ENCODE measurements at regions not wholly inside any gene's neighbourhood (a gene's known extent, or its start where the extent isn't known, plus 50 kb on each side); places are given as distances from the start of the nearest gene placed in this dataset.
"Not testable (repeated sequence)": the region's sequence is repeated elsewhere in the genome, so short reads cannot be mapped to it uniquely, and the experiment has no call there.

DNA sequence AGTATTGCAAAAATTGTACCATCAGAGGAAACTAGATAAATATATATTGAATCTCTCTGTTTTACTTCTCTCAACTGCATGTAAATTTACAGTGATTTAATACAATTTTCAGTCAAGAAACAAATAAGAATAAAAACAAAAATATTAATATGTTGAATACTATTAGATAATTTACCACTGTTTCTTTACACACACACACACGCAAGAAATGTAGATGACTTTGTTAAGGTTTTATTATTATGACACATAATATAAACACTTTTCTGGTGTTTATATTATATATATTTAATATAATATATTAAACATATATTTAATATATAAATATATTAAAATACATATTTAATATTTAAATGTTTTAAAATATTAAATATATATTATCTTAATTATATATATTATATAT lies 814.3 kb upstream of the CDH10 start:
- no peak for DNase-seq (ENCODE audit: insufficient read length, low spot score)
- no peak for FAIRE-seq

DNA sequence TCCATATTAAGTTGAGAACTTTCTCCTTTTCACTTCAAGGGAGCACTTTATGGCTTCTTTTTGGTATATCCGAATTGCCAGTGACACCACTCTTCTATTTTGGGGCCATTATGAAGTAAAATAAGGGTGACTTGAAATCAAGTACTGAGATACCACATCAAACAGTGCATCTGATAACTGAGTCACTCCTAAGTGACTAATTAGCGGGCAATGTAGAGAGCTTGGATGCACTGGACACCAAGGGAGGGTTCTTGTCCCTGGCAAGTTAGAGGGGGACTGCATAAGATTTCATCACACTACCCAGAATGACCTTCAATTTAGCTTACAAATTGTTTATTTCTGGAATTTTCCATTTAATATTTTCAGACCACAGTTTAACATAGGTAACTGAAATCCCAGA lies 813.9 kb upstream of the CDH10 start:
- DNase-seq (ENCODE audit: insufficient read length, low spot score): no peak
- FAIRE-seq: no peak

DNA sequence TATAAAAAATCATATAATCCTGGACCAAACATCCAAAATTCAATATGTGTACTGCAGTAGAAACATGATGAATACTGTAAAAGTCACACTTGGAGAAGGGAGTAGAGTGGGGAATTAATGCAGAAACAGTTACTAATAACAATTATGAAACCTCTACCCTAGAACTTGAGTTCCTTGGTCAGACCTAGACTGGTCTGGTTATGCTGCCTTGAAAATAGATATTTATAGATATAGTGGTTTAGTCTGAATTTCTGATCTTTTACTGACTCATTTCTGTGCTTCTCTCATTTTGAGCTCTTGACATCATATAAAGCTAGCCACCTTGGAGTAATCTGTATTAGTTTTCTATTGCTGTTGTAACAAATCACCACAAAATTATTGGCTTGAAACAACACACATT lies 808.7 kb upstream of the CDH10 start:
- no peak for DNase-seq (ENCODE audit: insufficient read length, low spot score)
- no peak for FAIRE-seq

DNA sequence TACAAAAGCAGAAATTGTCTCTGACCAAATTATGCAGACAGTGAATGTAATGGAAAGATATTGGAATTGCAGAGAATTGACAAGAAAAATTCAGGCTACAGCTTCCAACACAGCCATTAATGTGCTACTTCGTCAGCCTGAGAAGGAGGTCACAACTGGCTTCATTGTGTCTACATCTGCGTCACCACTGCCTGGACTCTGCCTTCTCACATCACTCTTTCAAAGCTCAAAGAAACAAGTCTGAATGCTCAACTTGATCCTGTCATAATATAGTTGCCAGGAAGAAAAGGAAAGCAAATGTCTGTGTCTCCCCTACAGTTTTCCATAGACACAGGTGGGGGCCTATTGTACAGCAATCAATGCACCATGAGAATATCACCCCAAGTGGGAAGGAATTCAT lies 806.5 kb upstream of the CDH10 start:
- DNase-seq (ENCODE audit: insufficient read length, low spot score) (no peak), FAIRE-seq (no peak)

DNA sequence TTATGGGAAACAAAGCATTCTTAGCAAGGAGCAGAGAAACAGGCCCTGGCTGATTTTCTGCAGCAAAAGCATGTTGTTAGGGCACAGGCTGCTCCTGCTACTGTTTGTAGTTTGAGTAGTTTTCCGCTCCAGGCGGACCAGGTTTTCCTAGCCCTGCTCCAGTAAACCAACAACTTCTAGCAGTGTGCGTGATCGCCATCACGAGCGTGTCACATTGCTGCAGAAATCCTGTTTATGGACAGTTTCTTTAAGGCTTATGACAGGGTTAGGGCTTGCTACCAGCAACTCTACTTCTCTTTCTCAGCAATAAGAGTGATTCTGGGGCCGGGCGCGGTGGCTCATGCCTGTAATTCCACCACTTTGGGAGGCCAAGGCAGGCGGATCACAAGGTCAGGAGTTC lies 803.9 kb upstream of the CDH10 start:
- FAIRE-seq (no peak), DNase-seq (ENCODE audit: insufficient read length, low spot score) (no peak)

DNA sequence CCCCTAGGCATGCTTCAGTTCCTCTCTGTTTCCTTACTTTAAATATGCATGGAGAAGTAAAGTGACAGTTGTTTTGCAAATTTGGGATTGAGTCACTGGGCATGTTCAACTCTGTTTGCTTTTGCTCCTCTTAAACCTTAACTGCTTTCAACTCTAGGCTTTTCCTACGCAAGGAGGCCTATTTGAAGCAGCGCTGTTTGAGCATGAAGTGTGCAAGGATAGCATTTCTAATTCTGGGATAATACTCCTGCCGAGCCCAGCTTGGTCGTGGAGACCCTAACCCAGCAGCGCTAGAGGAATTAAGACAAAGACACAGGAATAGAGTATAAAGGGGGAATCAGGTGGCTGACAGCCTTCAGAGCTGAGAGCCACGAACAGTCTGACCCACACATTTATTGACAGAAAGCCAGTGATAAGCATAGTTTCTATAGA lies 803.4 kb upstream of the CDH10 start:
- DNase-seq (ENCODE audit: insufficient read length, low spot score) (no peak), FAIRE-seq (no peak)

DNA sequence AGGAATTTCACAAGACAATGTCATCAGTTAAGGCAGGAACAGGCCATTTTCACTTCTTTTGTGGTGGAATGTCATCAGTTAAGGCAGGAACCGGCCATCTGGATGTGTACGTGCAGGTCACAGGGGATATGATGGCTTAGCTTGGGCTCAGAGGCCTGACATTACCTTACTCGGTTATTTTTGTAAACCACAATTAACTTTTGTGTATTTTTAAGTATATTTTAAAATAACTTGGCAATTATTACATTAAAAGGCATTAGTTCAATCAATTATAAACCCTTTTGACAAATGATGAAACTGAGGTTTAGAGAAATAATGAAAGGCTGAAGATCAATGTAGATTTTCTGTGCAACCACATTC lies 801.3 kb upstream of the CDH10 start:
- DNase-seq (ENCODE audit: insufficient read length, low spot score); FAIRE-seq: not testable (repeated sequence)

DNA sequence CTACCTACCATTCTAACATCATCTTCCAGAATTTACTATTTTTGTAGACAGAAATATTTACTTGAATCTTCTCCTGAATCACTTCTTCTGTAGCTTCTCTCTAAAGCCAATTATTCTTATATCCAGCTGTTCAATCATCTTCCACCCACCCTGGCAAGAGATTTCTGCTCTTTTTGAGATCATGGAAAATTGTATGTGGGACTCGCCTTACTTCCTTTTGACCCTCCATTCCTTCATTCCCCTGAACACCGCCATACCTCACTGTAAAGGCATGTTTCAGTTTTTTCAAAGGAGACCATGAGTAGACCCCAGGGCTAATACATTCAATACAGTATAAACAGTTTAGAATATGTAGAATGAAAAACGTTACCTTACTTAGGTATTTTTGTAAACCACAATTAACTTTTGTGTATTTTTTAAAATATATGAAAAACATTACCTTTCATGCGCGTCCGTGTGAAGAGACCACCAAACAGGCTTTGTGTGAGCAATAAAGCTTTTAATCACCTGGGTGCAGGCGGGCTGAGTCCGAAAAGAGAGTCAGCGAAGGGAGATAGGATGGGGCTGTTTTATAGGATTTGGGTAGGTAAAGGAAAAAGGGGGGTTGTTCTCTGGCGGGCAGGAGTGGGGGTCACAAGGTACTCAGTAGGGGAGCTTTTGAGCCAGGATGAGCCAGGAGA lies 800.7 kb upstream of the CDH10 start:
- not testable (repeated sequence) for DNase-seq (ENCODE audit: insufficient read length, low spot score); FAIRE-seq

DNA sequence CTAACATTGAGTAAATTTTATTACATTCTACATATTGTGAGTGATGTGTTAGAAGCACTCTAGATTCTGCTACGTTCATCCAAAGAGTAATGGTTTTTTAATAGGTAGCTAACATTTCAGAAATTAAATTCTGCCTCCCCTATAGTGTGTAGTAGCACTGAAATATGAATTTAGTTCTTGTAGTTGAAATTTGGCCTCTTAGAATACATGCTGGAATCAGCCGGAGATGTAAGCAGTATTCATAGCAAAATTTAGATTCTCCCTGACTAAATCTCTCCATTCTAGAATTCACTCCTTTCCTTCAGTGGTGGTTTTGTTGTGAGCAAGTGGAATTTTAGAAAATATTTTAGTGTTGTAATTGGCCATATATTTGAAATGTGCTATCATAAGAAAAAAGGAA lies 799.9 kb upstream of the CDH10 start:
- DNase-seq (ENCODE audit: insufficient read length, low spot score) (no peak), FAIRE-seq (no peak)

DNA sequence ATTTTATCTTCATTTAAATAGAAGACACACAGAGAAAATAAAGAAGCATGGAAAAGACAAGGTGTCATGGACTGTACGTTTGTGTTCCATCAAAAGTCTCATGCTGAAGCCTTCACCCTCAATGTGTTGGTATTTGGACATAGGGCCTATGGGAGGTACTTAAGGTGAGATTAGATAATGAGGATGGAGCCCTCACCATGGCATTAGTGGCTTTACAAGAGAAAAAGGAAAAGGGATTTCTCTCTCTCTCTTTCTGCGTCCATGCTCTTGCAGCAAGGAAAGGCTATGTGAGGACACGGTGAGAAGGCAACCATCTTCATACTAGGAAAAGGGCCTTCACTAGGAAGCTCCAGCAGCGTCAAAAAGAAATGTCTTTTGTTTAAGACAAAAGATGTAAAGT lies 797.0 kb upstream of the CDH10 start:
- no peak for FAIRE-seq
- no peak for DNase-seq (ENCODE audit: insufficient read length, low spot score)

DNA sequence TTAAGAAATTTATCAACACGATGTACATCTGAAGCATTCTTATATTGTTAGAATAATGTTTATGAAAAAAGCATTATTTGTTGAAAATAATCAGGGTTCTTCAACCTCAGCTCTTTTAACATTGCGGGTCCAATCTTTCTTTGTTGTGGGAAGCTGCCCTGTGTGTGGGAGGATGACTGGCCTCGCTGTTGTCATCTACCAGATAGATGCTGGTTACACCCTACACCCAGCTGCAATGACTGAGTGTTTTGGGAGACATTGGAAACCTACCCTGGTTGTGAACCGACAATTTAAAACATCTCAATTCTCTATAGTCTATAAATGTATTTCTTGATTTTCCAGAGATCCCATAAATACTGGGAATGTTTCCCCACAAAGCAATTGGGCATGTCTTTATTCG lies 794.2 kb upstream of the CDH10 start:
- DNase-seq (ENCODE audit: insufficient read length, low spot score) (no peak), FAIRE-seq (no peak)

DNA sequence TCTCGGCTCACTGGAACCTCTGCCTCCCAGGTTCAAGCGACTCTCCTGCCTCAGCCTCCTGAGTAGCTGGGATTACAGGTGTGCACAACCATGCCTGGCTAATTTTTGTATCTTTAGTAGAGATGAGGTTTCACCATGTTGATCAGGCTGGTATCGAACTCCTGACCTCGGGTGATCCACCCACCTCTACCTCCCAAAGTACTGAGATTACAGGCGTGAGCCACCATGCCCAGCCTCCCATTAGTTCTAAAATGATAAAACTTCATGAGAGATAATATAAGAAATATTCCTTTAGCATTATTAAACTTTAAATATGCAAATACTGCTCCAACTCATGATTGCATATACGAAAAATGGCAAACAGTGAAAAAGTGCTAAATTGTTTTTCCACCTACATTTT lies 793.6 kb upstream of the CDH10 start:
- not testable (repeated sequence) for FAIRE-seq; DNase-seq (ENCODE audit: insufficient read length, low spot score)

DNA sequence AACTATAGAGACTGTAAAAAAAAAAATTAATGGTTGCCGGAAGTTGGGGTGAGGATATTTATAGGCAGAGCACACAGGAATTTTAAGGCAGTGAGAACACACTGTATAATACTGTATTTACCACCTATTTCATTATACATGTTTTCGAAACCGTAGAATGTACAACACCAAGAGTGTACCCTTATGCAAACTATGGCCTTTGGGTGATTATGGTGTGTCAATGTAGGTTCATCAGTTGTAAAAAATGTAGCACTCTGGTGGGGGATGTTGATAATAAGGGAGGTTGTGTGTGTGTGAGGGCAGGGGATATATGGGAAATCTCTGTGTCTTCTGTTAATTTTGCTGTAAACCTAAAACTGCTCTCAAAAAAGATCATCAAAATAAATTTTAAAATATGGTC lies 791.7 kb upstream of the CDH10 start:
- FAIRE-seq (no peak), DNase-seq (ENCODE audit: insufficient read length, low spot score) (no peak)

DNA sequence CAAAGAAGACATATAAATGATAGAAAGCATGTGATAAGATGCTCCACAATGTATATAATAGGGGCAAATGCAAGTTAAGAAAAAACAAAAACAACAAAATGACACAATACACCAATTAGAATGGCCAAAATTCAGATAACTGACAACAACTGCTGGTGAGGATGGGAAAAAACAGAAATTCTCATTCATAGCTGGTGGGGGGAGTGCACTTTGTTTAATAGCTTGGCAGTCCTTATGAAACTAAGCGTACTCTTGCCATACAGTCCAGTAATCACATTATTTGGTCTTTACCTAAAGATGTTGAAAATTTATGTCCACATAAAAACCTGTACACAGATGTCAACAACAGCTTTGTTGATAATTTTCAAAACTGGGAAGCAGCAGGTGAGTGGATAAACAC lies 791.1 kb upstream of the CDH10 start:
- FAIRE-seq (no peak), DNase-seq (ENCODE audit: insufficient read length, low spot score) (no peak)

DNA sequence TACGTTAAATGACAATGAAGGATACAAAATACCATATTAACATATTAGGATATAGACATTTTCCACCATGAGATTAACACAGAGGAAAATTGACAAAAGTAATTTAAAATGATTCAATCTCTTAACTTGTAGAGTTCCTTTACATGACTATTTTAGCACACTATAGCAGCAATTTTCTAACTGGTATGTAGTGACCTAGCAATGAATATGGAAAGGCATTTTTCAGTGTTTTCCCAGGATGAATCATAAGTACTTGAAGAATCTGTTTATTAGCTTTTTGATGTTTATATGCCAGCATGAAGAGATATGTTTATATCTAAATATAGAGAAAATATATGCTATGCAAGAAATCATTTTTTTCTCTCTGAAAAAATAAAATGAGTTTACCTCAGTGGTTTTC lies 782.5 kb upstream of the CDH10 start:
- no peak for FAIRE-seq
- no peak for DNase-seq (ENCODE audit: insufficient read length, low spot score)

DNA sequence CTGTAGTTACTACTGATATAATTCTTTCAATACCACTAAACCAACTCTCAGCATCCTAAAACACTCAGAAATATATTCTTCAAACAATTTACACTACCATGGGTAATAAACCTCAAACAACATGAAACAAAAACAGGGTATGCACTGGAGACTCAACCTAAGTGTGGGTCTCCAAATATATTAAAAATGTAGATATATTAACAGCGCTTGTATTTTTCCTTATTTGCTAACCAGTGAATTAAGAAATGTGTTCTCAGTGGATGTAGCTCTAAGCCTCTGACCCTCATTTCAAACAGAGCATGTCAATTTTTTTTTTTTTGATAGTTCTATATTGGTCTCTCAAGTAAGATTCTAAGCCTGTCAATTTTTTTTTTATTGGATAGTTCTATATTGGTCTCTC lies 778.5 kb upstream of the CDH10 start:
- FAIRE-seq (no peak), DNase-seq (ENCODE audit: insufficient read length, low spot score) (no peak)

DNA sequence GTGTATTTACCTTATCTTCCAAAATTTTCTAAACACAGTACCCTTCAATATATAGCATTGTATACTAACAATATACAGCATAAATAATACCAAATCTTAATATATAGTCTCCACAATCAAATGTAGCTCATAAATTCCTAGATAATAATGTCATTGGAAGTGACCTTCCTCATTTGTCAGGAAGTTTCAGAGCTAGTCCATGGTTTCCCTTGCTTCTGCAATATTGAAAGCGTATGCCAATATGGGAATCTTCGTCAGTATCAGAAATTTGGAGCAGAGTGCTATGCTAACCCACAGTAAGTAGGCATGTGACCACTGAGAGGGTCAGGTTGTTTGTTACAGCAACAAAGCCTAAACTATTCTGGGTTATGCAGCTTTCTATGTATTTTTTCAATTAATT lies 774.9 kb upstream of the CDH10 start:
- no peak for DNase-seq (ENCODE audit: insufficient read length, low spot score)
- no peak for FAIRE-seq

DNA sequence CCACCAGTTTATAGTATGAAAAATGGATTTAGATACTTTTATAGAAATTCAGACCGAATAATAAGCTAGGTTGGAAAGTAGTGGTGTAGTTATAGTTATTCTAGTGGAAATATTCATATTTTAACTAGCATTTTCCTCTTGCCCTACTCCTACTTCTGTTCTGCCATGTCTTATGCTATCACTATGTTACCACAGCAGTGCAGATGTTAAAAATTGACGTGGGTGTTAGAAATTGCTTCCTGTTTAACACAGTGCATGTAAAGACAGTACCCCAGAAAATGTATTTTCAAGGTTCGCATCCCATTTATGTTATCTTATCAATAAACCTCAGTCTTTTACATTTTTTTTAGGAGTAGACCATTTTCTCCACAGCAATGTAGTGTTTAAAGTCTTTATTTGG lies 774.2 kb upstream of the CDH10 start:
- FAIRE-seq: no peak
- DNase-seq (ENCODE audit: insufficient read length, low spot score): no peak

DNA sequence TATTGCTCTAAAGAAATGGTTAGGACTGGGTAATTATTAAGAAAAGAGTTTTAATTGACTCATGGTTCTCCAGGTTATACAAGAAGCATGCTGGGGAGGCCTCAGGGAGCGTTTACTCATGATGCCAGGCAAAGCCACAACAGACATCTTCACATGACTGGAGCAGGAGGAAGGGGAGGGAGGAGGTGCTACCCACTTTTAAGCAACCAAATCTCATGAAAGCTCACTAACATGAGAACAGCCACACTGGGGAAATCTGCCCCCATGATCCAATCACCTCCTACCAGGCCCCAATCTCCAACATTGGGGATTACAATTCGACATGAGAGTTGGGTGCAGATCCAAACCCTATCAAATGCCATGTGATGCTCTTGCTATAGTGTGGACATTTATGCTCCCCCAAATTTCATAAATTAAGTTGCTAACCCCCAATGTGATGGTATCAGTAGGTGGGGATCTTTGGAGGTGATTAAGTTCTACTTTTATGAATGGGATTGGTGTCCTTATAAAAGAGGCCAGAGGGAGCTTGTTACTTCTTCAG lies 773.6 kb upstream of the CDH10 start:
- FAIRE-seq (no peak), DNase-seq (ENCODE audit: insufficient read length, low spot score) (no peak)

DNA sequence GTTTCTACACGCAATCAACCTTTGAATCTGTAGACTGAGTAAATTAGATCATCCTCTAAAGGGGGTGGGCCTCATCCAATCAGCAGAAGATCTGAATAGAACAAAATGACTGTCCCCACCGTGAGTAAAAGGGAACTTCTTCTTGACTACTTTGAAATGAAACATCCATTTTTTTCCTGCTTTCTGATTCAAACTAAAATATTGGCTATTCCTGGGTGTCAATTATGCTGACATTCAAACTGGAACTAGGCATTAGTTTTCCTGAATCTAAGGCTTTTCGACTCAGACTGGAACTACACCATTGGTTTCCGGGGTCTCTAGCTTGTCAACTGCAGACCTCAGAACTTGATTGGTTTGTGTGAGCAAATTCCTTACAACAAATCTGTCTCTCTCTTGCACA lies 772.2 kb upstream of the CDH10 start:
- FAIRE-seq (no peak), DNase-seq (ENCODE audit: insufficient read length, low spot score) (no peak)

DNA sequence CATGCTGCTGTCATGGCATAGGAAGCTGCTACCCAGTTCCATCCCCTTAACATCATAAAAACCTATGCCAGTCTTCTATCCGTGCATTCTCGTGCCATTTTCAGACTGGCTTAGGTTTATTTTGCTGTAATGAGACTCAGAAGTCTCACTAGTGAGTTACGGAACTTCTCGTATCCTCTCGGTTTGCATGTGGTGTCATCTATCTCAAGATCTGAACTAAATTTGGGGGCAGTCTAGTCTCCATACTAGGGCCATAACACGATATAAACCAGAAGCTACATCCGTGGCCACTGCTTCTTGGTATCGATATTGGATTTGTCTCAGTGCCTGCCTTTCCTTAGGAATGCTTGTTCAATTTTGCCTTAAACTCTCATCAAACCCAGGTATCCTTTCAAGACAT lies 771.2 kb upstream of the CDH10 start:
- no peak for FAIRE-seq
- no peak for DNase-seq (ENCODE audit: insufficient read length, low spot score)

DNA sequence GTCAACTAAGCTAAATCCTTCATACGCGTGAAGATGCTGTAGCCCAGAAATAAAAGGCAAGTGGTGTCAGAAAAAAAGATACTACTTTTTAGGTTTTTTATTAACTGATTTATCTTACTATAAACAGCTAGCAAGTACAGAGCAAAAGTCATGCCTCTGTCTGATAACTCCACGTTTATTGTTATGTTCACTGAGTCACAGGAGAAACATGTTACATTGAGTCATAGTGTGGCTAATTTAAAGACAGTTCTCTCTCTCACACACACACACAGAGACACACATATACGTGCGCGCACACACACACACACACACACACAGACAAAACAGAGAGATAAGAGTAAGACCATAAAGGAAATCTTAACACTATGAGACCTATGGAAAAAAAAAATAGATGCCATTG lies 770.0 kb upstream of the CDH10 start:
- no peak for FAIRE-seq
- DNase-seq (ENCODE audit: insufficient read length, low spot score): no peak

DNA sequence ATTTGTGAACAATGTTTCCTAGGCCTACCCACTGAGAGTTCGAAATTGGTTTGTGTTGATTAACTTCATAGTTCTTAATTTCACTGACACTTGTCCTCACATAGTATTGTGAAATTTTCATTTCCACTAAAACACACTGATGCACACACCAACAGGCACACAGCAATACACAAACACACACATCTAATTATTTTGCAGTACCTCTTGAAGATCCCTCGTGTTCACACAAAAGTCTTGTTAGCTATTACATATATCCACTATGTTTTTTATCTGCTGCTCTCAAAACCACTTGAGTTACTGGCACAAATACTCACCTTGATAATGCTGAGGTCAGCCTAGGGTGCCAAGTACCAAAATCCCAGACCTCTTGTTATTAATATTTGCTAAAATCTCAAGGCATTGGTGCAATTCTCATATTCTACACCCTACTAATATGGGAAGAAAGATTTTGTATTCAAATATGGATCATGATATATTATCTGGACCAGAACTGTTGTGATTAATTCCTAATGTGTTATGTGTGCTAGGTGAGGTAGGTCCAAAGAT lies 767.4 kb upstream of the CDH10 start:
- DNase-seq (ENCODE audit: insufficient read length, low spot score): no peak
- FAIRE-seq: no peak

All from GM19239 (cell line).